ENCODE measurements at regions not wholly inside any gene's neighbourhood (a gene's known extent, or its start where the extent isn't known, plus 50 kb on each side); places are given as distances from the start of the nearest gene placed in this dataset.

GRCh38 chr20:6864740-6865139 is 97.3 kb downstream of the BMP2 start:
- TF ChIP-seq EZH2phosphoT487 (IDR thresholded peaks at IDR 0.05; ENCODE audit: insufficient read depth, low read depth) (no peak), EZH2 (IDR thresholded peaks at IDR 0.05; ENCODE audit: insufficient read depth, poor library complexity, severe bottlenecking) (no peak)

Data from GM23248 (cell line).